Lung microvascular endothelial cell (primary cell): ENCODE measurements at regions not wholly inside any gene's neighbourhood (a gene's known extent, or its start where the extent isn't known, plus 50 kb on each side); places are given as distances from the start of the nearest gene placed in this dataset.

Experiments used
- DNase-seq, 2 donors: peaks; one replicate each; pipeline versions ENCODE4 v3.0.0 to v3.0.0-alpha.2; 2010; ENCODE audit warnings: low read depth in 2 of 2

GRCh38 chr5:74040065-74040551 lies 414.1 kb downstream of the ARHGEF28 start:
- no peak for DNase-seq

- no peak for DNase-seq
Measured at GRCh38 chr5:74037321-74037720, 411.3 kb downstream of the ARHGEF28 start.

GRCh38 chr5:74035521-74035937 lies 409.5 kb downstream of the ARHGEF28 start:
- peak; percentile 14 to 64 for DNase-seq

- DNase-seq, result peak in 1 of 2 donors; percentile 10
Measured at GRCh38 chr5:74034733-74035132, 408.7 kb downstream of the ARHGEF28 start.

- DNase-seq, result no peak
Measured at GRCh38 chr5:74032617-74033016, 406.6 kb downstream of the ARHGEF28 start.

- DNase-seq, result no peak
Measured at GRCh38 chr5:74031536-74031935, 405.5 kb downstream of the ARHGEF28 start.

GRCh38 chr5:74030821-74031220 lies 404.8 kb downstream of the ARHGEF28 start:
- no peak for DNase-seq

GRCh38 chr5:74030371-74030770 lies 404.4 kb downstream of the ARHGEF28 start:
- DNase-seq, result no peak

- no peak for DNase-seq
Measured at GRCh38 chr5:74028976-74029375, 403.0 kb downstream of the ARHGEF28 start.

- DNase-seq, result no peak
Measured at GRCh38 chr5:74028406-74028805, 402.4 kb downstream of the ARHGEF28 start.

GRCh38 chr5:74027732-74028338 lies 401.8 kb downstream of the ARHGEF28 start:
- DNase-seq, result no peak

- no peak for DNase-seq
Measured at GRCh38 chr5:74026310-74026709, 400.3 kb downstream of the ARHGEF28 start.

- DNase-seq, result no peak
Measured at GRCh38 chr5:74021126-74021525, 395.1 kb downstream of the ARHGEF28 start.

GRCh38 chr5:74020503-74020902 lies 394.5 kb downstream of the ARHGEF28 start:
- no peak for DNase-seq

- DNase-seq, result no peak
Measured at GRCh38 chr5:74019923-74020322, 393.9 kb downstream of the ARHGEF28 start.

- DNase-seq, result no peak
Measured at GRCh38 chr5:74017786-74018211, 391.8 kb downstream of the ARHGEF28 start.

- no peak for DNase-seq
Measured at GRCh38 chr5:74017112-74017511, 391.1 kb downstream of the ARHGEF28 start.

- no peak for DNase-seq
Measured at GRCh38 chr5:74016373-74016772, 390.4 kb downstream of the ARHGEF28 start.

- DNase-seq, result no peak
Measured at GRCh38 chr5:74015716-74016115, 389.7 kb downstream of the ARHGEF28 start.

- DNase-seq, result no peak
Measured at GRCh38 chr5:74013222-74013621, 387.2 kb downstream of the ARHGEF28 start.

GRCh38 chr5:74009502-74009901 lies 383.5 kb downstream of the ARHGEF28 start:
- no peak for DNase-seq

GRCh38 chr5:74007193-74007592 lies 381.2 kb downstream of the ARHGEF28 start:
- no peak for DNase-seq

- DNase-seq, result no peak
Measured at GRCh38 chr5:73999297-73999696, 373.3 kb downstream of the ARHGEF28 start.

- DNase-seq, result no peak
Measured at GRCh38 chr5:73998489-73998888, 372.5 kb downstream of the ARHGEF28 start.
